ENCODE measurements at regions not wholly inside any gene's neighbourhood (a gene's known extent, or its start where the extent isn't known, plus 50 kb on each side); places are given as distances from the start of the nearest gene placed in this dataset.
"Not testable (repeated sequence)": the region's sequence is repeated elsewhere in the genome, so short reads cannot be mapped to it uniquely, and the experiment has no call there.

GRCh38 chr5:153258469-153258868 is 232.0 kb upstream of the GRIA1 start:
- DNase-seq = no peak
- Histone ChIP-seq H3K4me3 (no peak overlapping the region), H3K36me3 (no peaks in the 10 kb centered on the region), H3K4me1 (no peaks in the 10 kb centered on the region), H3K9me3 (no peaks in the 10 kb centered on the region), H3K27ac (no peak overlapping the region), H3K27me3 (no peaks in the 10 kb centered on the region)
- no peak for TF ChIP-seq CTCF (IDR thresholded peaks at IDR 0.05)
- TF ChIP-seq POLR2A (IDR thresholded peaks at IDR 0.05) = no peak

- H3K27me3 ChIP-seq = no peaks in the 10 kb centered on the region
- TF ChIP-seq CTCF (IDR thresholded peaks at IDR 0.05) = no peak
- TF ChIP-seq POLR2A (IDR thresholded peaks at IDR 0.05) = no peak
- DNase-seq = no peak
- H3K4me1 ChIP-seq = no peaks in the 10 kb centered on the region
- H3K4me3 ChIP-seq = no peak overlapping the region
- no peak overlapping the region for H3K27ac ChIP-seq
- H3K9me3 ChIP-seq = no peaks in the 10 kb centered on the region
- H3K36me3 ChIP-seq = no peaks in the 10 kb centered on the region
Measured at GRCh38 chr5:153267506-153267905, 223.0 kb upstream of the GRIA1 start.

GRCh38 chr5:153275695-153276094 is 214.8 kb upstream of the GRIA1 start:
- Histone ChIP-seq H3K4me3 (no peak overlapping the region), H3K4me1 (no peaks in the 10 kb centered on the region), H3K9me3 (no peaks in the 10 kb centered on the region), H3K27ac (no peak overlapping the region), H3K27me3 (no peaks in the 10 kb centered on the region), H3K36me3 (no peaks in the 10 kb centered on the region)
- TF ChIP-seq POLR2A (IDR thresholded peaks at IDR 0.05) (no peak), CTCF (IDR thresholded peaks at IDR 0.05) (no peak)
- no peak for DNase-seq

GRCh38 chr5:153276151-153276550 is 214.3 kb upstream of the GRIA1 start:
- no peak for DNase-seq
- H3K4me1 ChIP-seq = no peaks in the 10 kb centered on the region
- no peaks in the 10 kb centered on the region for H3K27me3 ChIP-seq
- no peak overlapping the region for H3K4me3 ChIP-seq
- H3K27ac ChIP-seq = no peak overlapping the region
- no peaks in the 10 kb centered on the region for H3K36me3 ChIP-seq
- TF ChIP-seq POLR2A (IDR thresholded peaks at IDR 0.05) (no peak), CTCF (IDR thresholded peaks at IDR 0.05) (no peak)
- no peaks in the 10 kb centered on the region for H3K9me3 ChIP-seq

- not testable (repeated sequence) for H3K27ac ChIP-seq, DNase-seq, H3K4me3 ChIP-seq, H3K9me3 ChIP-seq, H3K4me1 ChIP-seq, H3K27me3 ChIP-seq, H3K36me3 ChIP-seq
Measured at GRCh38 chr5:153296251-153296844, 194.1 kb upstream of the GRIA1 start.

- Histone ChIP-seq H3K4me3 (no peak overlapping the region), H3K27me3 (no peaks in the 10 kb centered on the region), H3K4me1 (no peaks in the 10 kb centered on the region), H3K27ac (no peak overlapping the region), H3K9me3 (no peaks in the 10 kb centered on the region), H3K36me3 (no peaks in the 10 kb centered on the region)
- DNase-seq = no peak
- TF ChIP-seq POLR2A (IDR thresholded peaks at IDR 0.05) (no peak), CTCF (IDR thresholded peaks at IDR 0.05) (no peak)
Measured at GRCh38 chr5:153299891-153300290, 190.6 kb upstream of the GRIA1 start.

Measured in Peyer's patch (tissue), 4 donors.